Hindlimb muscle (tissue), 1 donor: ENCODE measurements at regions not wholly inside any gene's neighbourhood (a gene's known extent, or its start where the extent isn't known, plus 50 kb on each side); places are given as distances from the start of the nearest gene placed in this dataset.

ENCODE experiments used
- DNase-seq: peaks from one replicate; pipeline ENCODE4 v3.0.0-alpha.2; 2013

GRCh38 chr5:40385544-40385943 is 294.2 kb upstream of the PTGER4 start:
- no peak for DNase-seq

GRCh38 chr5:40384782-40385390 is 294.8 kb upstream of the PTGER4 start:
- DNase-seq, result no peak

- peak; percentile 43 for DNase-seq
Measured at GRCh38 chr5:40383749-40384651, 295.7 kb upstream of the PTGER4 start.

- no peak for DNase-seq
Measured at GRCh38 chr5:40381676-40382363, 297.9 kb upstream of the PTGER4 start.

- no peak for DNase-seq
Measured at GRCh38 chr5:40381016-40381415, 298.7 kb upstream of the PTGER4 start.

- DNase-seq, result no peak
Measured at GRCh38 chr5:40378396-40379177, 301.1 kb upstream of the PTGER4 start.

GRCh38 chr5:40376566-40376965 is 303.1 kb upstream of the PTGER4 start:
- DNase-seq, result no peak

GRCh38 chr5:40374853-40375252 is 304.9 kb upstream of the PTGER4 start:
- DNase-seq, result no peak

GRCh38 chr5:40368200-40368599 is 311.5 kb upstream of the PTGER4 start:
- no peak for DNase-seq

GRCh38 chr5:40367255-40367654 is 312.5 kb upstream of the PTGER4 start:
- DNase-seq, result no peak

GRCh38 chr5:40365342-40366330 is 314.1 kb upstream of the PTGER4 start:
- no peak for DNase-seq

- no peak for DNase-seq
Measured at GRCh38 chr5:40364441-40364840, 315.3 kb upstream of the PTGER4 start.

- DNase-seq, result no peak
Measured at GRCh38 chr5:40361378-40361777, 318.3 kb upstream of the PTGER4 start.

- no peak for DNase-seq
Measured at GRCh38 chr5:40360685-40361084, 319.0 kb upstream of the PTGER4 start.

- no peak for DNase-seq
Measured at GRCh38 chr5:40359832-40360231, 319.9 kb upstream of the PTGER4 start.

- DNase-seq, result no peak
Measured at GRCh38 chr5:40359093-40359492, 320.6 kb upstream of the PTGER4 start.

GRCh38 chr5:40356248-40356647 is 323.5 kb upstream of the PTGER4 start:
- DNase-seq, result no peak

- no peak for DNase-seq
Measured at GRCh38 chr5:40355846-40356245, 323.9 kb upstream of the PTGER4 start.

- no peak for DNase-seq
Measured at GRCh38 chr5:40355181-40355580, 324.5 kb upstream of the PTGER4 start.

- no peak for DNase-seq
Measured at GRCh38 chr5:40354171-40354570, 325.5 kb upstream of the PTGER4 start.

GRCh38 chr5:40353442-40353841 is 326.3 kb upstream of the PTGER4 start:
- no peak for DNase-seq
